ENCODE measurements at regions not wholly inside any gene's neighbourhood (a gene's known extent, or its start where the extent isn't known, plus 50 kb on each side); places are given as distances from the start of the nearest gene placed in this dataset.

DNA sequence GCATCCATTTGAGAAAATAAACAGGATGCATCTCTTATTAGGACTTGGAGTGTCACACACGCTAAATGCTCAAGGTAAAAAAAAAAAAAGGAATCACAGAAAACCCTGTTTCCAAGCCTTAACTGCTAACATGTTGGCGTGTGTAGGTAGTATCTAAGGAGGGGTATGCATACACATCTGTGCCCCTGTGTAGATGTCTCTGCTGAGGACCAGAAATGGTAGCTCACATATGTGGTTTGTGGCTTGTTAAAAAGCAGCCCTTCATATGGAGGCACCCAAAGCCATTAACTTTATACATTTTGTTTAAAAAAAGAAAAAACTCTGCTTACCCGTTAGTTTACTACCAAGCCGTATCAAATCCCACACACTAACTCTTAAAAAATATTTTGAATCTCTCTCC lies 314.1 kb downstream of the SNAPC1 start:
- Histone ChIP-seq H3K36me3 (no peaks in the 10 kb centered on the region), H3K27ac (peak overlapping the region; percentile 85), H3K4me3 (ENCODE audit: low read depth, low read length) (peak overlapping the region; percentile 28), H3K9me3 (ENCODE audit: severe bottlenecking) (no peaks in the 10 kb centered on the region), H3K27me3 (ENCODE audit: insufficient read depth, low read depth, severe bottlenecking) (no peaks in the 10 kb centered on the region)
- TF ChIP-seq, protein P1, sequence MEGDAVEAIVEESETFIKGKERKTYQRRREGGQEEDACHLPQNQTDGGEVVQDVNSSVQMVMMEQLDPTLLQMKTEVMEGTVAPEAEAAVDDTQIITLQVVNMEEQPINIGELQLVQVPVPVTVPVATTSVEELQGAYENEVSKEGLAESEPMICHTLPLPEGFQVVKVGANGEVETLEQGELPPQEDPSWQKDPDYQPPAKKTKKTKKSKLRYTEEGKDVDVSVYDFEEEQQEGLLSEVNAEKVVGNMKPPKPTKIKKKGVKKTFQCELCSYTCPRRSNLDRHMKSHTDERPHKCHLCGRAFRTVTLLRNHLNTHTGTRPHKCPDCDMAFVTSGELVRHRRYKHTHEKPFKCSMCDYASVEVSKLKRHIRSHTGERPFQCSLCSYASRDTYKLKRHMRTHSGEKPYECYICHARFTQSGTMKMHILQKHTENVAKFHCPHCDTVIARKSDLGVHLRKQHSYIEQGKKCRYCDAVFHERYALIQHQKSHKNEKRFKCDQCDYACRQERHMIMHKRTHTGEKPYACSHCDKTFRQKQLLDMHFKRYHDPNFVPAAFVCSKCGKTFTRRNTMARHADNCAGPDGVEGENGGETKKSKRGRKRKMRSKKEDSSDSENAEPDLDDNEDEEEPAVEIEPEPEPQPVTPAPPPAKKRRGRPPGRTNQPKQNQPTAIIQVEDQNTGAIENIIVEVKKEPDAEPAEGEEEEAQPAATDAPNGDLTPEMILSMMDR (IDR thresholded peaks at IDR 0.05; ENCODE audit: low read depth, low read length): no peak
- DNase-seq: no peak

DNA sequence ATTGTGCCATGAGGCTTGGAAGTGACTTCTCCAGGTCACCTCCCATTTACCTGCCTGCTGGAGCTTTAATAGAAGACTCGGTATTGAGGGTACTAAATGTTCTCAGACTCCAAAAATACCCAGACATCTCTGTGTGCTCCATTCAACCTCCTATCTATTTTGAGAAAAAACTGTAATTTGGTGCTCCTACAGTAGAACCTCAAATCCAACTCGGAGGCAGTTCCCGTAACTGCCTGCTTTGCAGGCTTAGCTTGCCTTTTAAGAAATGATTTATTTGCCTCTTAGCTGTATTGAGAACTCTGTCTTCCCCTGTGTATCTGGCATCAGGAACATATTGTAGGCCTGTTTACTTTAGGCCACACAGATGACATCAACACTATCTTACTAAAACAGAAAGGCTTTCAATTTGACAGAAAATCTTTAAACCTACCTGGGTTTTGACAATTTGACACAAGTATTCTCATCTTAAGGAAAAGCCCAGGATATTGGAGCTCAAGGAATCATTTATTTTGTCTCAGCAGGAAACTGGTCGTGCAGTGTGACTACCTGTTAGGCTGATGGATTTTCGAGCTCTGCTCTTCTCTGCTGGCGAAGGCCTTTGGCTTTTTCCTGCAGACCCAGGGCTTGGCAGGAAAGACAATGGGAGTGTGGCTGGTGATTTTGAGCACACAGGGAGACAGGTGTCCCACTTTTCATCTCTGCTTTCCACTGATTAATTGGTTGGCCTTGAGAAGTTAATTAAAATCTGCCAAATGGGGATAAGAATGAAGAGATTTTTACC lies 314.8 kb downstream of the SNAPC1 start:
- Histone ChIP-seq H3K4me3 (ENCODE audit: low read depth, low read length) (peak overlapping the region; percentile 28), H3K27ac (peak overlapping the region; percentile 85), H3K36me3 (no peaks in the 10 kb centered on the region), H3K27me3 (ENCODE audit: insufficient read depth, low read depth, severe bottlenecking) (no peaks in the 10 kb centered on the region), H3K9me3 (ENCODE audit: severe bottlenecking) (no peaks in the 10 kb centered on the region)
- TF ChIP-seq, protein P1 (IDR thresholded peaks at IDR 0.05; ENCODE audit: low read depth, low read length): no peak
- DNase-seq: peak; percentile 86

DNA sequence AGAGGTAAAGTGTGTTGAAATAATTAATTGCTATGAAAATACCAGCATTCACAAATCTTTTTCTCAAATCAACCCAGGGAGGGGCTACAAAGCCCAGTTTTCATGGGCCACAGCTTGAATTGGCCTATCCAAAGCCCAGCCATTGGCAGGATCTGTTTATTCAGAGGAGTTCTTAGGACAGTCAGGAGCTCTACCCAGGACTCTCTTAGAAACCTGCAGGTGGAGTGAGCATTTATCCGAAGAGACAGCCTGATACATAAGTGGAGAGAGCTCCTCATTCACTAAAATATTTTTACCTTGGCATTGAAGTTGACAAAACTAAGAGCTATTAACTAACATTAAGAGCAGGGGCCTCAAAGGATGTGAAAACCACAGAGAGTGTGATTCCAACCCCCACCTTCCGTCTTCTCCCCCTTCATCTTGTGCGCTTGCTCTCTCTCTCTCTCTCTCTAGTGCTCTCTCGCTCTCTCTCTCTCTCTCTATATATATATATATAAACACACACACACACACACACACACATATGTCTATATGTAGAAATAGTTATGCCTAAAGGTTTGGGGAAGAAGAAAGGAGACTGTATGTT lies 315.5 kb downstream of the SNAPC1 start:
- Histone ChIP-seq H3K9me3 (ENCODE audit: severe bottlenecking) (no peaks in the 10 kb centered on the region), H3K36me3 (no peaks in the 10 kb centered on the region), H3K27ac (peak overlapping the region; percentile 51), H3K4me3 (ENCODE audit: low read depth, low read length) (no peak overlapping the region), H3K27me3 (ENCODE audit: insufficient read depth, low read depth, severe bottlenecking) (no peaks in the 10 kb centered on the region)
- TF ChIP-seq, protein P1 (IDR thresholded peaks at IDR 0.05; ENCODE audit: low read depth, low read length): no peak
- DNase-seq: peak; percentile 68

DNA sequence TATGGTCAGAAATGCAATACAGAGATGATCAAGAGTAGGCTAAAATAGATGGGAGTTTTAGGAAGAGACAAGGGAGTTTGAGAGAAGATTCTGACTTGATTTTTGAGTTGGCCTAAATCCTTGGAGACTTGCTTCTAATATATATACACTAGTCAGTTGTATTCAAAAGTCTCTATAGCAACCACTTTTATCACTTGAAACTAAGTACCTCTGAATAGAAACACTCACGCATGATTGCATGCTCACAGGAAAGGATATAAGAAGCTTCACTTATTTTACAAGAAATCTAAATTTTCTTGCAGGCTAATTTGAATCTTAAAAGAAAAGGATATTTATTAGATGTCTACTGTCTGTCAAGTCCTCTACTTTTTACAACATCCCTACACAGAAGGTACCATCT lies 316.8 kb downstream of the SNAPC1 start:
- TF ChIP-seq, protein P1 (IDR thresholded peaks at IDR 0.05; ENCODE audit: low read depth, low read length): no peak
- Histone ChIP-seq H3K27me3 (ENCODE audit: insufficient read depth, low read depth, severe bottlenecking) (no peaks in the 10 kb centered on the region), H3K36me3 (no peaks in the 10 kb centered on the region), H3K4me3 (ENCODE audit: low read depth, low read length) (no peak overlapping the region), H3K27ac (no peak overlapping the region; the same call in 1 of the 2 replicates), H3K9me3 (ENCODE audit: severe bottlenecking) (no peaks in the 10 kb centered on the region)
- DNase-seq: no peak

DNA sequence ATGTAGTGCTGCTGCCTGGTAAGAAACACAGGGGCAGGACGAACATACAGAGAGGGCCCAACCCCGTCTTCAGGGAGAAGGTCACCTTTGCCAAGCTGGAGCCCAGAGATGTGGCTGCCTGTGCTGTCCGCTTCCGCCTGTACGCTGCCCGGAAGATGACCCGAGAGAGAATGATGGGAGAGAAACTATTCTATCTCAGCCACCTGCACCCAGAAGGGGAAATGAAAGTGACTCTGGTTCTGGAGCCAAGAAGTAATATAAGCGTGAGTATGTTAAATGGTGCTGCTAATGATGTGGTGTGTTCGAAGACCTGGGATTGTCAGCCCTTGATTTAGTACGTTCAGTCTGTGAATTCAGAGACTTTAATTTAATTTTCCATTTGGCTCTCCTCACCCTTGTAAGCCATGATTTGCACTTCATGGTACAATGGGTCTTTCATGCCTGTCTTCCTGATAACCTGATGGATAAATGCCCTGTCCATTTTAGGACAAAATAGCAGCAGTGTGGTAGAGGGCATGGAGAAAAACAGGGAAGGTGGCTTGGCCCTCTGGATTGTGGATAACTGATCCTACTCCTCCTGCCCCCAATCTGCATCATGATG lies 318.9 kb downstream of the SNAPC1 start:
- H3K27me3 ChIP-seq (ENCODE audit: insufficient read depth, low read depth, severe bottlenecking): no peaks in the 10 kb centered on the region
- H3K4me3 ChIP-seq (ENCODE audit: low read depth, low read length): no peak overlapping the region
- TF ChIP-seq, protein P1 (IDR thresholded peaks at IDR 0.05; ENCODE audit: low read depth, low read length): no peak
- no peak overlapping the region for H3K27ac ChIP-seq
- no peak for DNase-seq
- no peaks in the 10 kb centered on the region for H3K36me3 ChIP-seq
- peaks cover 7% of the 10 kb centered on the region for H3K9me3 ChIP-seq (ENCODE audit: severe bottlenecking)
